HEK293 (cell line): ENCODE measurements at regions not wholly inside any gene's neighbourhood (a gene's known extent, or its start where the extent isn't known, plus 50 kb on each side); places are given as distances from the start of the nearest gene placed in this dataset.

Experiments used
- CTCF ChIA-PET: fragments of 350-600 bp; formaldehyde crosslinking; extraction: SDS; loops from one replicate; lab custom pipeline; 2021; ENCODE audit warnings: antibody characterized with exemption; lab: Yijun Ruan, JAX
- POLR2A ChIA-PET: fragments of 300-600 bp; formaldehyde crosslinking; extraction: SDS; loops from one replicate; lab custom pipeline; 2020; ENCODE audit warnings: antibody characterized with exemption, inconsistent platforms; lab: Yijun Ruan, JAX
- H3K27ac ChIP-seq: fragments of 200-500 bp; sonication (Bioruptor generic); 2 replicates; pipeline ENCODE4 v1.5.1; 2014; ENCODE audit warnings: low read depth, low read length, control low read depth, inconsistent platforms; ENCODE audit errors: extremely low read depth
- H3K36me3 ChIP-seq, 2 experiments: fragments of 200-500 bp in 1 of 2; sonication (Bioruptor generic) in 1 of 2; 1 replicate in 1 of 2; 2 replicates in 1 of 2; pipeline ENCODE4 v1.5.1; 2014 to 2017; ENCODE audit warnings: inconsistent platforms in 2 of 2, low read length in 2 of 2; ENCODE audit not compliant: control insufficient read depth in 2 of 2, insufficient read depth in 1 of 2
- H3K4me1 ChIP-seq: fragments of 200-500 bp; sonication (Bioruptor generic); 2 replicates; pipeline ENCODE4 v1.5.1; 2014; ENCODE audit warnings: mild to moderate bottlenecking, low read length, inconsistent platforms; ENCODE audit not compliant: control insufficient read depth, insufficient read depth
- H3K4me3 ChIP-seq: 2 replicates; pipeline ENCODE4 v1.5.1; 2011; ENCODE audit warnings: low read depth, mild to moderate bottlenecking, control low read depth, low read length, moderate library complexity
- H3K9me3 ChIP-seq: fragments of 200-500 bp; sonication (Bioruptor generic); 2 replicates; pipeline ENCODE4 v1.5.1; 2014; ENCODE audit warnings: low read depth, low read length, inconsistent platforms; ENCODE audit not compliant: control insufficient read depth, insufficient read depth
- GLIS1 ChIP-seq: fragments of 450-650 bp; formaldehyde crosslinking; IDR thresholded peaks from 2 replicates; pipeline ENCODE4 v1.5.1; 2016; ENCODE audit warnings: missing biosample characterization, missing genetic modification characterization
- HOXC10 ChIP-seq: sonication (generic); formaldehyde crosslinking; IDR thresholded peaks from 2 replicates; pipeline ENCODE4 v1.8.1; 2023; ENCODE audit warnings: mild to moderate bottlenecking, missing genetic modification reagents
- IKZF3 ChIP-seq: fragments of 450-650 bp; IDR thresholded peaks from 2 replicates; pipeline ENCODE4 v1.5.0; 2018; ENCODE audit warnings: missing biosample characterization, mild to moderate bottlenecking, missing genetic modification characterization, moderate library complexity
- KLF17 ChIP-seq: fragments of 450-650 bp; formaldehyde crosslinking; IDR thresholded peaks from 2 replicates; pipeline ENCODE4 v1.5.1; 2016; ENCODE audit warnings: missing biosample characterization, missing genetic modification characterization
- RBAK ChIP-seq: fragments of 450-650 bp; formaldehyde crosslinking; IDR thresholded peaks from 2 replicates; pipeline ENCODE4 v1.5.1; 2016; ENCODE audit warnings: missing biosample characterization, missing genetic modification characterization
- SALL2 ChIP-seq: fragments of 450-650 bp; formaldehyde crosslinking; IDR thresholded peaks from 2 replicates; pipeline ENCODE4 v1.5.0; 2017; ENCODE audit warnings: missing biosample characterization, mild to moderate bottlenecking, missing genetic modification characterization, borderline replicate concordance
- SP2 ChIP-seq: fragments of 450-650 bp; formaldehyde crosslinking; IDR thresholded peaks from 2 replicates; pipeline ENCODE4 v1.5.1; 2016; ENCODE audit warnings: missing biosample characterization, missing genetic modification characterization
- SP7 ChIP-seq: fragments of 450-650 bp; formaldehyde crosslinking; IDR thresholded peaks from 2 replicates; pipeline ENCODE4 v1.5.1; 2016; ENCODE audit warnings: missing biosample characterization, missing genetic modification characterization
- TCF7L2 ChIP-seq: IDR thresholded peaks from 2 replicates; pipeline ENCODE4 v1.6.1; 2011; ENCODE audit warnings: low read depth, mild to moderate bottlenecking, inconsistent platforms, low read length, moderate library complexity, borderline replicate concordance
- ZNF121 ChIP-seq: fragments of 450-650 bp; formaldehyde crosslinking; IDR thresholded peaks from 2 replicates; pipeline ENCODE4 v1.5.1; 2016; ENCODE audit warnings: missing biosample characterization, missing genetic modification characterization
- ZNF133 ChIP-seq: fragments of 450-650 bp; formaldehyde crosslinking; IDR thresholded peaks from 2 replicates; pipeline ENCODE4 v1.5.1; 2016; ENCODE audit warnings: missing biosample characterization, missing genetic modification characterization
- ZNF16 ChIP-seq: fragments of 450-650 bp; formaldehyde crosslinking; IDR thresholded peaks from 2 replicates; pipeline ENCODE4 v1.5.1; 2016; ENCODE audit warnings: low read depth, missing biosample characterization, missing genetic modification characterization
- ZNF169 ChIP-seq: fragments of 450-650 bp; formaldehyde crosslinking; IDR thresholded peaks from 2 replicates; pipeline ENCODE4 v1.5.1; 2016; ENCODE audit warnings: missing biosample characterization, missing genetic modification characterization
- ZNF2 ChIP-seq: fragments of 450-650 bp; formaldehyde crosslinking; IDR thresholded peaks from 2 replicates; pipeline ENCODE4 v1.5.1; 2016; ENCODE audit warnings: missing biosample characterization, missing genetic modification characterization
- ZNF341 ChIP-seq: fragments of 450-650 bp; formaldehyde crosslinking; IDR thresholded peaks from 2 replicates; pipeline ENCODE4; 2016; ENCODE audit warnings: low read depth, missing biosample characterization, missing genetic modification characterization
- ZNF350 ChIP-seq: fragments of 450-650 bp; formaldehyde crosslinking; IDR thresholded peaks from 2 replicates; pipeline ENCODE4 v1.5.0; 2017; ENCODE audit warnings: missing biosample characterization, mild to moderate bottlenecking, missing genetic modification characterization
- ZNF37A ChIP-seq: fragments of 450-650 bp; IDR thresholded peaks from 2 replicates; pipeline ENCODE4 v1.5.1; 2018; ENCODE audit warnings: missing biosample characterization, missing genetic modification characterization
- ZNF416 ChIP-seq: fragments of 450-650 bp; formaldehyde crosslinking; IDR thresholded peaks from 2 replicates; pipeline ENCODE4 v1.5.1; 2016; ENCODE audit warnings: missing biosample characterization, missing genetic modification characterization
- ZNF48 ChIP-seq: fragments of 450-650 bp; formaldehyde crosslinking; IDR thresholded peaks from 2 replicates; pipeline ENCODE4 v1.5.1; 2016; ENCODE audit warnings: missing biosample characterization, missing genetic modification characterization
- ZNF544 ChIP-seq: fragments of 450-650 bp; formaldehyde crosslinking; IDR thresholded peaks from 2 replicates; pipeline ENCODE4 v1.5.0; 2017; ENCODE audit warnings: missing biosample characterization, missing genetic modification characterization
- ZNF561 ChIP-seq: fragments of 450-650 bp; IDR thresholded peaks from 2 replicates; pipeline ENCODE4 v1.5.1; 2018; ENCODE audit warnings: missing biosample characterization, missing genetic modification characterization, borderline replicate concordance
- ZNF621 ChIP-seq: fragments of 450-650 bp; formaldehyde crosslinking; IDR thresholded peaks from 2 replicates; pipeline ENCODE4 v1.5.1; 2017; ENCODE audit warnings: missing biosample characterization, missing genetic modification characterization
- ZNF654 ChIP-seq: fragments of 450-650 bp; formaldehyde crosslinking; IDR thresholded peaks from 2 replicates; pipeline ENCODE4 v1.5.1; 2016; ENCODE audit warnings: low read depth, missing biosample characterization, missing genetic modification characterization
- ZNF792 ChIP-seq: fragments of 450-650 bp; formaldehyde crosslinking; IDR thresholded peaks from 2 replicates; pipeline ENCODE4 v1.5.1; 2016; ENCODE audit warnings: missing biosample characterization, missing genetic modification characterization
- TF ChIP-seq, protein P1 (sequence below): fragments of 450-650 bp; formaldehyde crosslinking; IDR thresholded peaks from 2 replicates; pipeline ENCODE4 v1.5.1; 2016; ENCODE audit warnings: missing biosample characterization, missing genetic modification characterization
- TF ChIP-seq, protein P2 (sequence below): fragments of 450-650 bp; formaldehyde crosslinking; conservative IDR thresholded peaks from 2 replicates; pipeline ENCODE4 v1.5.1; 2016; ENCODE audit warnings: low read depth, missing biosample characterization, missing genetic modification characterization
- TF ChIP-seq, protein P3 (sequence below): fragments of 450-650 bp; formaldehyde crosslinking; IDR thresholded peaks from 2 replicates; pipeline ENCODE4 v1.5.1; 2016; ENCODE audit warnings: missing biosample characterization, missing genetic modification characterization
- TF ChIP-seq, protein P4 (sequence below): fragments of 450-650 bp; formaldehyde crosslinking; IDR thresholded peaks from 2 replicates; pipeline ENCODE4 v1.5.1; 2016; ENCODE audit warnings: missing biosample characterization, missing genetic modification characterization

DNA sequence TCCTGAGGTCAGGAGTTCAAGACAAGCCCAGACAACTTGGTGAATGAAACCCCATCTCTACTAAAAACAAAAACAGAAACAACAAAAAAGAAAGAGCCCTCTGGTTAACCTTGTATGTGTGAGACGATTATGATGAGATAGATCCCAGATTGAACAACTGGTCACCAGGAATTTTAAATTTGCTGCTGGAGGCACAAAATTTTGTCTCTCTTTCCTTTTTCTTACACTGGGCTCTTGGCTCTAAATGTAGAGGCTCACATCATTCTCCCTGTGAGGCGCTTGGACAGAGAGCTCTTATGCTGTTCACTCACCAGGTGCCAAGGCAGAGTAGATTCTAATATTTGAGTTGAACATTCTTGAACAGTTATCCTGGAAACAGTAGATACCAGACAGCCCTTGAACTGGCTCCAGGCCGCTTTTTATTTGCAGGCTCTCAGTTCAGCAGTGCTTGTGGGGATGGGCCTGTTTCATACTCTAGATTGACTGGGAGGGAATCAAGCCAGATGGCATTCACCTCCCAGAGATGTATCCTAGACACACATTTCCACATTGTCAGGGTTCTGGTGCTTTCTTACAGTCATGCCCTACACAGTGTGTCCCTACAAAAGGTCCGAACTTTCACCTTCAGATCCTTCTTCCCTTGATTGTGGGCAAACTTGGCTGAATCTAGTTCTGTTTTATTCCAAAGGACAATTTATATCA, 1159.6 kb downstream of the RPIA start:
- Histone ChIP-seq H3K4me3 (no peak overlapping the region), H3K9me3 (no peaks in the 10 kb centered on the region), H3K27ac (no peak overlapping the region), H3K4me1 (no peaks in the 10 kb centered on the region), H3K36me3 (no peaks in the 10 kb centered on the region)
- CTCF ChIA-PET: no interaction called here
- TF ChIP-seq SP7 (tag by site-specific recombination) (no peak), HOXC10 (no peak), ZNF544 (tag by site-specific recombination) (no peak), ZNF792 (tag by site-specific recombination) (no peak), ZNF37A (tag by site-specific recombination) (no peak), TCF7L2 (no peak), ZNF416 (tag by site-specific recombination) (no peak), SP2 (tag by site-specific recombination) (no peak), ZNF169 (no peak), SALL2 (tag by site-specific recombination) (no peak)
- TF ChIP-seq, protein P1, sequence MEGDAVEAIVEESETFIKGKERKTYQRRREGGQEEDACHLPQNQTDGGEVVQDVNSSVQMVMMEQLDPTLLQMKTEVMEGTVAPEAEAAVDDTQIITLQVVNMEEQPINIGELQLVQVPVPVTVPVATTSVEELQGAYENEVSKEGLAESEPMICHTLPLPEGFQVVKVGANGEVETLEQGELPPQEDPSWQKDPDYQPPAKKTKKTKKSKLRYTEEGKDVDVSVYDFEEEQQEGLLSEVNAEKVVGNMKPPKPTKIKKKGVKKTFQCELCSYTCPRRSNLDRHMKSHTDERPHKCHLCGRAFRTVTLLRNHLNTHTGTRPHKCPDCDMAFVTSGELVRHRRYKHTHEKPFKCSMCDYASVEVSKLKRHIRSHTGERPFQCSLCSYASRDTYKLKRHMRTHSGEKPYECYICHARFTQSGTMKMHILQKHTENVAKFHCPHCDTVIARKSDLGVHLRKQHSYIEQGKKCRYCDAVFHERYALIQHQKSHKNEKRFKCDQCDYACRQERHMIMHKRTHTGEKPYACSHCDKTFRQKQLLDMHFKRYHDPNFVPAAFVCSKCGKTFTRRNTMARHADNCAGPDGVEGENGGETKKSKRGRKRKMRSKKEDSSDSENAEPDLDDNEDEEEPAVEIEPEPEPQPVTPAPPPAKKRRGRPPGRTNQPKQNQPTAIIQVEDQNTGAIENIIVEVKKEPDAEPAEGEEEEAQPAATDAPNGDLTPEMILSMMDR (tag by site-specific recombination): no peak
- TF ChIP-seq, protein P2, sequence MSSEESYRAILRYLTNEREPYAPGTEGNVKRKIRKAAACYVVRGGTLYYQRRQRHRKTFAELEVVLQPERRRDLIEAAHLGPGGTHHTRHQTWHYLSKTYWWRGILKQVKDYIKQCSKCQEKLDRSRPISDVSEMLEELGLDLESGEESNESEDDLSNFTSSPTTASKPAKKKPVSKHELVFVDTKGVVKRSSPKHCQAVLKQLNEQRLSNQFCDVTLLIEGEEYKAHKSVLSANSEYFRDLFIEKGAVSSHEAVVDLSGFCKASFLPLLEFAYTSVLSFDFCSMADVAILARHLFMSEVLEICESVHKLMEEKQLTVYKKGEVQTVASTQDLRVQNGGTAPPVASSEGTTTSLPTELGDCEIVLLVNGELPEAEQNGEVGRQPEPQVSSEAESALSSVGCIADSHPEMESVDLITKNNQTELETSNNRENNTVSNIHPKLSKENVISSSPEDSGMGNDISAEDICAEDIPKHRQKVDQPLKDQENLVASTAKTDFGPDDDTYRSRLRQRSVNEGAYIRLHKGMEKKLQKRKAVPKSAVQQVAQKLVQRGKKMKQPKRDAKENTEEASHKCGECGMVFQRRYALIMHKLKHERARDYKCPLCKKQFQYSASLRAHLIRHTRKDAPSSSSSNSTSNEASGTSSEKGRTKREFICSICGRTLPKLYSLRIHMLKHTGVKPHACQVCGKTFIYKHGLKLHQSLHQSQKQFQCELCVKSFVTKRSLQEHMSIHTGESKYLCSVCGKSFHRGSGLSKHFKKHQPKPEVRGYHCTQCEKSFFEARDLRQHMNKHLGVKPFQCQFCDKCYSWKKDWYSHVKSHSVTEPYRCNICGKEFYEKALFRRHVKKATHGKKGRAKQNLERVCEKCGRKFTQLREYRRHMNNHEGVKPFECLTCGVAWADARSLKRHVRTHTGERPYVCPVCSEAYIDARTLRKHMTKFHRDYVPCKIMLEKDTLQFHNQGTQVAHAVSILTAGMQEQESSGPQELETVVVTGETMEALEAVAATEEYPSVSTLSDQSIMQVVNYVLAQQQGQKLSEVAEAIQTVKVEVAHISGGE (tag by site-specific recombination): no peak
- POLR2A ChIA-PET: no interaction called here

DNA sequence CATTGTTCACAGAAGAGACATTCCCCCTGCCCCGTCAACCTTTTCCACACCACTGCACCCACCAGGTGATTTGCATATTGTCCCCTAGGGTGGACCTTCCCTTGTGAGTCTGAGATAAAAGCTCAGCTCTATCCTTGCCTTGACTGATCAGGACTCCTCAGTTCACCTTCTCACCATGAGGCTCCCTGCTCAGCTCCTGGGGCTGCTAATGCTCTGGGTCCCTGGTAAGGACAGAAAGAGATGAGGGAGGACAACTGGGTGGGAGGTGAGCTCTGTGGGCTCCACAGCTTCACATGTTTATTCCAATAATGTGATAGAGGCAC, 1160.1 kb downstream of the RPIA start:
- Histone ChIP-seq H3K4me3 (no peak overlapping the region), H3K36me3 (no peaks in the 10 kb centered on the region), H3K27ac (no peak overlapping the region), H3K9me3 (no peaks in the 10 kb centered on the region), H3K4me1 (no peaks in the 10 kb centered on the region)
- CTCF ChIA-PET: no interaction called here
- no peak for TF ChIP-seq RBAK (tag by site-specific recombination)
- no peak for TF ChIP-seq ZNF2 (tag by site-specific recombination)
- no peak for TF ChIP-seq KLF17 (tag by site-specific recombination)
- no peak for TF ChIP-seq ZNF654 (tag by site-specific recombination)
- no peak for TF ChIP-seq ZNF133
- TF ChIP-seq GLIS1: no peak
- no peak for TF ChIP-seq ZNF341 (tag by site-specific recombination)
- TF ChIP-seq, protein P3, sequence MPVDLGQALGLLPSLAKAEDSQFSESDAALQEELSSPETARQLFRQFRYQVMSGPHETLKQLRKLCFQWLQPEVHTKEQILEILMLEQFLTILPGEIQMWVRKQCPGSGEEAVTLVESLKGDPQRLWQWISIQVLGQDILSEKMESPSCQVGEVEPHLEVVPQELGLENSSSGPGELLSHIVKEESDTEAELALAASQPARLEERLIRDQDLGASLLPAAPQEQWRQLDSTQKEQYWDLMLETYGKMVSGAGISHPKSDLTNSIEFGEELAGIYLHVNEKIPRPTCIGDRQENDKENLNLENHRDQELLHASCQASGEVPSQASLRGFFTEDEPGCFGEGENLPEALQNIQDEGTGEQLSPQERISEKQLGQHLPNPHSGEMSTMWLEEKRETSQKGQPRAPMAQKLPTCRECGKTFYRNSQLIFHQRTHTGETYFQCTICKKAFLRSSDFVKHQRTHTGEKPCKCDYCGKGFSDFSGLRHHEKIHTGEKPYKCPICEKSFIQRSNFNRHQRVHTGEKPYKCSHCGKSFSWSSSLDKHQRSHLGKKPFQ (tag by site-specific recombination): no peak
- no peak for TF ChIP-seq ZNF561
- TF ChIP-seq IKZF3 (tag by site-specific recombination): no peak
- no peak for TF ChIP-seq ZNF16 (tag by site-specific recombination)
- no peak for TF ChIP-seq ZNF121 (tag by site-specific recombination)
- TF ChIP-seq, protein P4, sequence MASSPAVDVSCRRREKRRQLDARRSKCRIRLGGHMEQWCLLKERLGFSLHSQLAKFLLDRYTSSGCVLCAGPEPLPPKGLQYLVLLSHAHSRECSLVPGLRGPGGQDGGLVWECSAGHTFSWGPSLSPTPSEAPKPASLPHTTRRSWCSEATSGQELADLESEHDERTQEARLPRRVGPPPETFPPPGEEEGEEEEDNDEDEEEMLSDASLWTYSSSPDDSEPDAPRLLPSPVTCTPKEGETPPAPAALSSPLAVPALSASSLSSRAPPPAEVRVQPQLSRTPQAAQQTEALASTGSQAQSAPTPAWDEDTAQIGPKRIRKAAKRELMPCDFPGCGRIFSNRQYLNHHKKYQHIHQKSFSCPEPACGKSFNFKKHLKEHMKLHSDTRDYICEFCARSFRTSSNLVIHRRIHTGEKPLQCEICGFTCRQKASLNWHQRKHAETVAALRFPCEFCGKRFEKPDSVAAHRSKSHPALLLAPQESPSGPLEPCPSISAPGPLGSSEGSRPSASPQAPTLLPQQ: no peak
- TF ChIP-seq ZNF48: no peak
- TF ChIP-seq ZNF621 (tag by site-specific recombination): no peak
- TF ChIP-seq ZNF350: no peak
- POLR2A ChIA-PET: no interaction called here
